Non-pigmented ciliary epithelial cell (primary cell): ENCODE measurements at regions not wholly inside any gene's neighbourhood (a gene's known extent, or its start where the extent isn't known, plus 50 kb on each side); places are given as distances from the start of the nearest gene placed in this dataset.
"Not testable (repeated sequence)": the region's sequence is repeated elsewhere in the genome, so short reads cannot be mapped to it uniquely, and the experiment has no call there.

Experiments
- DNase-seq: peaks from one replicate; pipeline ENCODE4 v3.0.0-alpha.2; 2010; ENCODE audit warnings: low read depth

- DNase-seq, result no peak
Measured at GRCh38 chr13:78139765-78140164, 221.1 kb upstream of the EDNRB start.

- no peak for DNase-seq
Measured at GRCh38 chr13:78138756-78139155, 220.1 kb upstream of the EDNRB start.

GRCh38 chr13:78137404-78138142, 218.9 kb upstream of the EDNRB start:
- peak; percentile 24 for DNase-seq

- DNase-seq, result no peak
Measured at GRCh38 chr13:78136966-78137365, 218.3 kb upstream of the EDNRB start.

- DNase-seq, result no peak
Measured at GRCh38 chr13:78133511-78133910, 214.9 kb upstream of the EDNRB start.

GRCh38 chr13:78131811-78132210, 213.2 kb upstream of the EDNRB start:
- DNase-seq, result no peak

- no peak for DNase-seq
Measured at GRCh38 chr13:78131346-78131745, 212.7 kb upstream of the EDNRB start.

- DNase-seq, result no peak
Measured at GRCh38 chr13:78129823-78130222, 211.2 kb upstream of the EDNRB start.

GRCh38 chr13:78129359-78129758, 210.7 kb upstream of the EDNRB start:
- DNase-seq, result no peak

GRCh38 chr13:78121459-78122348, 203.1 kb upstream of the EDNRB start:
- no peak for DNase-seq

GRCh38 chr13:78121001-78121400, 202.4 kb upstream of the EDNRB start:
- DNase-seq, result no peak

- DNase-seq, result not testable (repeated sequence)
Measured at GRCh38 chr13:78120144-78120543, 201.5 kb upstream of the EDNRB start.

- not testable (repeated sequence) for DNase-seq
Measured at GRCh38 chr13:78117070-78117469, 198.4 kb upstream of the EDNRB start.

GRCh38 chr13:78105656-78106055, 187.0 kb upstream of the EDNRB start:
- DNase-seq, result no peak

GRCh38 chr13:78103936-78104335, 185.3 kb upstream of the EDNRB start:
- no peak for DNase-seq

GRCh38 chr13:78102741-78103140, 184.1 kb upstream of the EDNRB start:
- no peak for DNase-seq

GRCh38 chr13:78102121-78102677, 183.6 kb upstream of the EDNRB start:
- DNase-seq, result peak; percentile 10

- DNase-seq, result no peak
Measured at GRCh38 chr13:78100486-78100885, 181.9 kb upstream of the EDNRB start.

GRCh38 chr13:78098249-78098648, 179.6 kb upstream of the EDNRB start:
- no peak for DNase-seq

GRCh38 chr13:78096221-78096620, 177.6 kb upstream of the EDNRB start:
- DNase-seq, result no peak

GRCh38 chr13:78087966-78088678, 169.5 kb upstream of the EDNRB start:
- DNase-seq, result no peak
